Gastroesophageal sphincter (tissue), 4 donors: ENCODE measurements at regions not wholly inside any gene's neighbourhood (a gene's known extent, or its start where the extent isn't known, plus 50 kb on each side); places are given as distances from the start of the nearest gene placed in this dataset.

Source experiments
- ATAC-seq: fragments of 150-250 bp; one replicate; pipeline ENCODE4 v1.9.1; 2016; ENCODE audit warnings: mild to moderate bottlenecking, moderate library complexity
- H3K27ac ChIP-seq, 4 donors: fragments of 200-600 bp; sonication (generic) in 3 of 4; 1 replicate in 3 of 4; 2 replicates in 1 of 4; pipeline ENCODE4 v1.5.1; 2016 to 2019
- H3K27me3 ChIP-seq: fragments of 200-600 bp; sonication (generic); one replicate; pipeline ENCODE4 v1.5.1; 2019
- H3K36me3 ChIP-seq, 2 donors: fragments of 200-600 bp; sonication (generic); one replicate each; pipeline ENCODE4 v1.5.1; 2019; ENCODE audit warnings: control low read depth in 1 of 2
- H3K4me1 ChIP-seq, 3 donors: fragments of 200-600 bp; sonication (generic); 1 replicate in 2 of 3; 2 replicates in 1 of 3; pipeline ENCODE4 v1.5.1; 2016 to 2019; ENCODE audit warnings: control low read depth in 2 of 3
- H3K4me3 ChIP-seq, 2 donors: fragments of 200-600 bp; sonication (generic); one replicate each; pipeline ENCODE4 v1.5.1; 2019; ENCODE audit warnings: mild to moderate bottlenecking in 1 of 2, moderate library complexity in 1 of 2
- H3K9me3 ChIP-seq, 3 donors: fragments of 200-600 bp; sonication (generic); one replicate each; pipeline ENCODE4 v1.5.1; 2017 to 2019; ENCODE audit warnings: control low read depth in 2 of 3
- CTCF ChIP-seq, 4 experiments: fragments of 200-600 bp in 2 of 4; fragments of 450-650 bp in 2 of 4; sonication (generic) in 1 of 4; IDR thresholded peaks; one replicate each; pipeline ENCODE4 v1.5.1; 2017 to 2019; ENCODE audit warnings: antibody characterized with exemption in 4 of 4, mild to moderate bottlenecking in 2 of 4, moderate library complexity in 2 of 4
- EP300 ChIP-seq: sonication (generic); formaldehyde crosslinking; IDR thresholded peaks from one replicate; pipeline ENCODE4 v1.6.1; 2017; ENCODE audit warnings: antibody characterized with exemption, mild to moderate bottlenecking
- POLR2A ChIP-seq, 2 donors: fragments of 450-650 bp; IDR thresholded peaks; one replicate each; pipeline ENCODE4 v1.6.1; 2017; ENCODE audit warnings: antibody characterized with exemption in 2 of 2, mild to moderate bottlenecking in 2 of 2, moderate library complexity in 1 of 2
- POLR2AphosphoS5 ChIP-seq: sonication (generic); formaldehyde crosslinking; IDR thresholded peaks from one replicate; pipeline ENCODE4 v1.6.1; 2017; ENCODE audit warnings: antibody characterized with exemption
- WGBS, 2 donors: methylation state at CpG; one replicate each; pipeline ENCODE4 v1.1.5; 2018; ENCODE audit warnings: low coverage in 1 of 2; 5-methylcytosine and 5-hydroxymethylcytosine counted together

DNA sequence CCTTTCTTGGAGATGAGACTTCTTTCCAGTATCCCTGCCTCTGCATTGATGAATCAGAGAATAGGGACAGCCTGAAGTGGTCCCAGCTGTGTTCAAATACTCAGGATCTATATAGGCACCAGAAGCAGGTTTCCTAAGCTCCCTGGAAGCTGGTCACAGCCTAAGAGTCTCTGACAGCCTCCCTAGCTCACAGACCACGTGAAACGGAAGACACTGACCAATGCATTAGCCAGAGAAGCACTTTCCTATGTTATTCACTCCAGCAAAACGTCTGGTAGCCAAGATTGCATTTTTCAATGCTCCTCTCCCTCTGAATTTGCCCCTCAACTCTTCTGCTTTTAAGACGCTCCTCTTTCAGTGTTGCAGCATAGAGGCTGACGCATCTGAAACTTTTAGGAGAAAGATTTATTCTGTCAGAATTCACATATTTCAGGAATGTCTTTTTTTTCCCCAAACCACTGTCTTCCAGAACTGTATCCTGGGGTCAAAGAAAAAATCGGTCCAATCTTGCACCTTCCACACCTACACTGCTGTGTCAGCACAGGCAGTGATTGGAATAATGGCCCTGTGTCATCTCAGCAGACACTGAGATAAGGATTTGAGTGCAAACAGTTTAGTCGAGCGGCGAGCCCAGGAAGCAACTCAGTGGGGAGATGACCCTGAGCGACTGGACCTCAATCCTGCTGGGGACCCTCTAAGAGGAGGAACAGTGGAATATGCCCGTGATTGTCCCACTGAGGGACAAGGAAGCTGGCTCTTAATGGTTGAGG lies 109.4 kb downstream of the SMIM20 start:
- TF ChIP-seq POLR2AphosphoS5 (no peak), CTCF (IDR thresholded peaks at IDR 0.05) (no peak), POLR2A (IDR thresholded peaks at IDR 0.05) (no peak), EP300 (no peak)
- ATAC-seq = no peak
- Histone ChIP-seq H3K27me3 (no peaks in the 10 kb centered on the region), H3K4me3 (no peak overlapping the region), H3K9me3 (no peaks in the 10 kb centered on the region), H3K36me3 (no peaks in the 10 kb centered on the region), H3K4me1 (peaks cover 0 to 24% (median 8%) of the 10 kb centered on the region in 3 donors), H3K27ac (peak overlapping the region in 1 of 4 donors; percentile 29)
- 51 to 97% methylated on average over 5 to 6 of the region's 11 CpGs for WGBS, 2 donors

- ATAC-seq = no peak
These were observed 110.1 kb downstream of the SMIM20 start for GRCh38 chr4:26024079-26024478.

DNA sequence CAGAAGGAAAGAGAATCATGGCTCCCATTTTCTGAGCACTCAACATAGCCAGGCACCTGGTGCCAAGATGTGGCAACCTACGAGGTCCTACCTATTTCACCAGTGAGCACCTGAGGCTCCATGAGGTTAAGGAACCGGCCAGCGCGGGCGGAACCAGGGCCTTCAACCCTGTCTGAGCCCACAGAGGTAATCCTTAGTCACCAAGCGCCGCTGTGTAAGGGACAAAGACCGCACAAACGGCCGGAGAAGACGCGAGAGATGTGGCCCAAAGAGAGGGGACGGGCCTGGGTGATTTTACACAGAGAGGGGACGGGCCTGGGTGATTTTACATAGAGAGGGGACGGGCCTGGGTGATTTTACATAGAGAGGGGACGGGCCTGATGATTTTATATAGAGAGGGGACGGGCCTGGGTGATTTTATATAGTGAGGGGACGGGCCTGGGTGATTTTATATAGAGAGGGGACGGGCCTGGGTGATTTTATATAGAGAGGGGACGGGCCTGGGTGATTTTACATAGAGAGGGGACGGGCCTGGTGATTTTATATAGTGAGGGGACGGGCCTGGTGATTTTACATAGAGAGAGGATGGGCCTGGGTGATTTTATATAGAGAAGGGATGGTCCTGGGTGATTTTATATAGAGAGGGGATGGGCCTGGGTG lies 114.2 kb downstream of the SMIM20 start:
- peaks cover 0 to 39% (median 13%) of the 10 kb centered on the region in 3 donors for H3K4me1 ChIP-seq
- H3K9me3 ChIP-seq = no peaks in the 10 kb centered on the region
- no peak overlapping the region for H3K4me3 ChIP-seq
- H3K27me3 ChIP-seq = peaks cover 4% of the 10 kb centered on the region
- ATAC-seq = no peak
- no peak for TF ChIP-seq CTCF (IDR thresholded peaks at IDR 0.05)
- no peak for TF ChIP-seq POLR2AphosphoS5
- TF ChIP-seq POLR2A (IDR thresholded peaks at IDR 0.05) = no peak
- TF ChIP-seq EP300 = no peak
- WGBS, 2 donors = 83 to 89% methylated on average over 8 to 11 of the region's 22 CpGs
- no peaks in the 10 kb centered on the region for H3K36me3 ChIP-seq
- peak overlapping the region in 1 of 4 donors; percentile 56 for H3K27ac ChIP-seq

More at GRCh38 chr4:26024079-26024478, 110.1 kb downstream of the SMIM20 start:
- peaks cover 0 to 30% (median 12%) of the 10 kb centered on the region in 3 donors for H3K4me1 ChIP-seq
- H3K27me3 ChIP-seq = peaks cover 3% of the 10 kb centered on the region
- no peak overlapping the region for H3K27ac ChIP-seq
- TF ChIP-seq EP300 (no peak), POLR2AphosphoS5 (no peak), CTCF (IDR thresholded peaks at IDR 0.05) (no peak), POLR2A (IDR thresholded peaks at IDR 0.05) (no peak)
- 50 to 98% methylated on average over 1 to 4 of the region's 5 CpGs for WGBS, 2 donors
- H3K9me3 ChIP-seq = no peaks in the 10 kb centered on the region
- no peak overlapping the region for H3K4me3 ChIP-seq
- H3K36me3 ChIP-seq = no peaks in the 10 kb centered on the region

- H3K4me1 ChIP-seq = peaks cover 0 to 38% (median 13%) of the 10 kb centered on the region in 3 donors
- ATAC-seq = peak; percentile 75
- WGBS, 2 donors = 25 to 28% methylated on average over 11 to 16 of the region's 39 CpGs
- H3K27ac ChIP-seq = peak overlapping the region in 1 of 4 donors; percentile 56
- no peak for TF ChIP-seq POLR2A (IDR thresholded peaks at IDR 0.05)
- peak; percentile 40 to 91 (median 77) for TF ChIP-seq CTCF (IDR thresholded peaks at IDR 0.05)
- TF ChIP-seq POLR2AphosphoS5 = peak; percentile 21
- H3K36me3 ChIP-seq = no peaks in the 10 kb centered on the region
- peak overlapping the region in 1 of 2 donors; percentile 32 for H3K4me3 ChIP-seq
- H3K9me3 ChIP-seq = no peaks in the 10 kb centered on the region
- peaks cover 4% of the 10 kb centered on the region for H3K27me3 ChIP-seq
These were observed 115.0 kb downstream of the SMIM20 start for GRCh38 chr4:26028793-26029567.
